ENCODE measurements at regions not wholly inside any gene's neighbourhood (a gene's known extent, or its start where the extent isn't known, plus 50 kb on each side); places are given as distances from the start of the nearest gene placed in this dataset.

GRCh38 chr13:22226086-22226485 is 555.2 kb downstream of the FGF9 start:
- no peaks in the 10 kb centered on the region for H3K36me3 ChIP-seq
- TF ChIP-seq POLR2A (IDR thresholded peaks at IDR 0.05) (no peak), POLR2AphosphoS5 (IDR thresholded peaks at IDR 0.05) (no peak)
- TF ChIP-seq, protein P1, sequence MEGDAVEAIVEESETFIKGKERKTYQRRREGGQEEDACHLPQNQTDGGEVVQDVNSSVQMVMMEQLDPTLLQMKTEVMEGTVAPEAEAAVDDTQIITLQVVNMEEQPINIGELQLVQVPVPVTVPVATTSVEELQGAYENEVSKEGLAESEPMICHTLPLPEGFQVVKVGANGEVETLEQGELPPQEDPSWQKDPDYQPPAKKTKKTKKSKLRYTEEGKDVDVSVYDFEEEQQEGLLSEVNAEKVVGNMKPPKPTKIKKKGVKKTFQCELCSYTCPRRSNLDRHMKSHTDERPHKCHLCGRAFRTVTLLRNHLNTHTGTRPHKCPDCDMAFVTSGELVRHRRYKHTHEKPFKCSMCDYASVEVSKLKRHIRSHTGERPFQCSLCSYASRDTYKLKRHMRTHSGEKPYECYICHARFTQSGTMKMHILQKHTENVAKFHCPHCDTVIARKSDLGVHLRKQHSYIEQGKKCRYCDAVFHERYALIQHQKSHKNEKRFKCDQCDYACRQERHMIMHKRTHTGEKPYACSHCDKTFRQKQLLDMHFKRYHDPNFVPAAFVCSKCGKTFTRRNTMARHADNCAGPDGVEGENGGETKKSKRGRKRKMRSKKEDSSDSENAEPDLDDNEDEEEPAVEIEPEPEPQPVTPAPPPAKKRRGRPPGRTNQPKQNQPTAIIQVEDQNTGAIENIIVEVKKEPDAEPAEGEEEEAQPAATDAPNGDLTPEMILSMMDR (IDR thresholded peaks at IDR 0.05): no peak
- no peak for DNase-seq (ENCODE audit: low spot score in 2 of 2)
- H3K4me1 ChIP-seq: no peaks in the 10 kb centered on the region
- H3K9me3 ChIP-seq: no peaks in the 10 kb centered on the region
- H3K27me3 ChIP-seq: no peaks in the 10 kb centered on the region
- intact Hi-C loops (cut with DNase I; ENCODE audit: low total_unique reads): no loop called here
- no peak overlapping the region for H3K4me3 ChIP-seq
- H3K27ac ChIP-seq: no peak overlapping the region

DNA sequence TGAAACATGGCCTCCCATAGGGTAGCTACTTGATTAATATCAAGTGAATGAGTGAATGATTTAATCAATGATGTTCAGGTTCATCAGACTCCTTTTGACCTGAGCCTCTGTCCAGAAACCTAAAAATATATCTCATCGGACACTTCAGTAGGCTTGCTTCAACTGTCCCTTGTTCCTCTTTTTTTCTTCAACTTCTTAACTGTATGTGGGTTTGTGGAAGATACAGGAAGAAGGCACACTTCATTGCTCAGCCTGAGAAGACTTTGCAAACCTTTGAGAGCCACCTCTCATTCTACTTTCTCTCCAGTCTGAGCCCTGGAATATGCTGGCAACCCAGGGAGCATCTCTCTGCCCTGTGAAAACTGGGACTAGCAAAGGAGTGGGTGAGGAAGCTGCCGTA is 557.0 kb downstream of the FGF9 start:
- Histone ChIP-seq H3K36me3 (no peaks in the 10 kb centered on the region), H3K9me3 (no peaks in the 10 kb centered on the region), H3K27ac (no peak overlapping the region), H3K27me3 (no peaks in the 10 kb centered on the region), H3K4me3 (no peak overlapping the region), H3K4me1 (no peaks in the 10 kb centered on the region)
- TF ChIP-seq, protein P1 (IDR thresholded peaks at IDR 0.05): no peak
- TF ChIP-seq POLR2A (IDR thresholded peaks at IDR 0.05) (no peak), POLR2AphosphoS5 (IDR thresholded peaks at IDR 0.05) (no peak)
- DNase-seq (ENCODE audit: low spot score in 2 of 2): no peak
- intact Hi-C loops (cut with DNase I; ENCODE audit: low total_unique reads): no loop called here

GRCh38 chr13:22229916-22230315 is 559.0 kb downstream of the FGF9 start:
- H3K9me3 ChIP-seq: no peaks in the 10 kb centered on the region

GRCh38 chr13:22232186-22232585 is 561.3 kb downstream of the FGF9 start:
- TF ChIP-seq, protein P1 (IDR thresholded peaks at IDR 0.05): no peak
- TF ChIP-seq POLR2A (IDR thresholded peaks at IDR 0.05) (no peak), POLR2AphosphoS5 (IDR thresholded peaks at IDR 0.05) (no peak)
- no peak for DNase-seq (ENCODE audit: low spot score in 2 of 2)

More at GRCh38 chr13:22229916-22230315, 559.0 kb downstream of the FGF9 start:
- Histone ChIP-seq H3K27ac (no peak overlapping the region), H3K4me3 (no peak overlapping the region), H3K36me3 (no peaks in the 10 kb centered on the region), H3K4me1 (no peaks in the 10 kb centered on the region), H3K27me3 (no peaks in the 10 kb centered on the region)
- intact Hi-C loops (cut with DNase I; ENCODE audit: low total_unique reads): no loop called here
- TF ChIP-seq POLR2AphosphoS5 (IDR thresholded peaks at IDR 0.05): no peak
- no peak for TF ChIP-seq POLR2A (IDR thresholded peaks at IDR 0.05)
- TF ChIP-seq, protein P1 (IDR thresholded peaks at IDR 0.05): no peak
- no peak for DNase-seq (ENCODE audit: low spot score in 2 of 2)

DNA sequence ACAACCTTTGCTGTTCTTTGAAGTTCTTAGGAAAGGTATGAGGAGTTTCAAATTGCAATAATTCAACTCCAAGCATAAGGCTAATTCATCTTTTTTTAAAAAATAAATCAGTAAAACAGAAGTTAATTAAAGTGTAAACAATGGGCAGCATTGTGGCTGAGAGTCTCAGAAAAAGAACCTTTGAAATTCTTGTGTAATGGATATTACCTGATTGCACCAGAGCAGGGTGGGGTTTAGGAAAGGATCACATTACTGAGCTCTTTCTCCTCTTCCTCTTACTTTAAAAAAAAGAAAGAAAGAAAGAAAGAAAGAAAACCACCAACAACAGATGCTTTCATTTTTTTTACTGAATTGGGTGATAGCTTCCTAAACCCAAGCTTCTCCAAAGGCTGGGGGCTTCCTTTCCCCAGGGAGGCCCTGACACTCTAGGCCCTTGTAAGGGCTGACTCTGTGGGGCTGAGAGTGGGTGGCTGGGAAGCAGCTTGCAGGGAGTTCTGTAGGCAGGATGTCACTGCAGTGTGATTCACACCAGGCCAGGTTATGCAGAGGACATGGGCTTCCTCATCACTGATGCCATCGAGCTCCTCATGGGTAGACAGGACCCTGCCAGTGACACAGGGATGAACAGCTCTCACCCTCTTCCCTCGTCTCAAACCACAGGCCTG is 564.5 kb downstream of the FGF9 start:
- H3K4me1 ChIP-seq: no peaks in the 10 kb centered on the region
- TF ChIP-seq, protein P1 (IDR thresholded peaks at IDR 0.05): no peak
- TF ChIP-seq POLR2AphosphoS5 (IDR thresholded peaks at IDR 0.05): no peak
- TF ChIP-seq POLR2A (IDR thresholded peaks at IDR 0.05): no peak
- H3K36me3 ChIP-seq: no peaks in the 10 kb centered on the region
- H3K27me3 ChIP-seq: no peaks in the 10 kb centered on the region
- DNase-seq (ENCODE audit: low spot score in 2 of 2): peak in 1 of 2 donors; percentile 37
- no peaks in the 10 kb centered on the region for H3K9me3 ChIP-seq
- peak overlapping the region; percentile 42 to 70 for H3K27ac ChIP-seq
- no peak overlapping the region for H3K4me3 ChIP-seq
- intact Hi-C loops (cut with DNase I; ENCODE audit: low total_unique reads): no loop called here

More at GRCh38 chr13:22232186-22232585, 561.3 kb downstream of the FGF9 start:
- Histone ChIP-seq H3K36me3 (no peaks in the 10 kb centered on the region), H3K4me1 (no peaks in the 10 kb centered on the region), H3K27me3 (no peaks in the 10 kb centered on the region), H3K27ac (no peak overlapping the region), H3K4me3 (no peak overlapping the region), H3K9me3 (no peaks in the 10 kb centered on the region)
- intact Hi-C loops (cut with DNase I; ENCODE audit: low total_unique reads): no loop called here
